SK-N-SH (cell line): ENCODE measurements at regions not wholly inside any gene's neighbourhood (a gene's known extent, or its start where the extent isn't known, plus 50 kb on each side); places are given as distances from the start of the nearest gene placed in this dataset.

Experiments used
- CTCF ChIA-PET: fragments of 300-600, 350-600 bp; formaldehyde crosslinking; extraction: SDS; loops from one replicate; lab custom pipeline; 2021; lab: Yijun Ruan, JAX
- POLR2A ChIA-PET: fragments of 350-600 bp; sonication (Branson Sonifier 250); formaldehyde crosslinking; extraction: SDS; loops from one replicate; lab custom pipeline; 2020; ENCODE audit warnings: antibody characterized with exemption, inconsistent platforms; lab: Yijun Ruan, JAX
- DNase-seq: peaks from one replicate; pipeline ENCODE4 v3.0.0; 2012
- H2AFZ ChIP-seq: fragments of 200-600 bp; sonication (generic); 2 replicates; pipeline ENCODE4 v1.8.1; 2016; ENCODE audit warnings: antibody characterized with exemption, mild to moderate bottlenecking, low read depth
- H3F3A ChIP-seq: fragments of 200-600 bp; sonication (generic); replicated peaks from 2 replicates; pipeline ENCODE3; 2016; ENCODE audit warnings: antibody characterized with exemption, mild to moderate bottlenecking; ENCODE audit not compliant: insufficient read depth
- H3K27ac ChIP-seq, 2 experiments: fragments of 200-500 bp in 1 of 2; fragments of 200-600 bp in 1 of 2; sonication (Bioruptor generic) in 1 of 2; sonication (generic), shearing (Covaris generic) in 1 of 2; 2 replicates each; pipeline versions ENCODE4 v1.5.1 to v1.6.1; 2014 to 2016; ENCODE audit warnings: low read depth in 2 of 2, inconsistent platforms in 1 of 2, low read length in 1 of 2, mild to moderate bottlenecking in 1 of 2, mixed read lengths in 1 of 2
- H3K27me3 ChIP-seq: fragments of 200-600 bp; sonication (generic), shearing (Covaris generic); 2 replicates; pipeline ENCODE4 v1.6.1; 2016; ENCODE audit warnings: mixed run types; ENCODE audit not compliant: insufficient read depth
- H3K36me3 ChIP-seq, 2 experiments: fragments of 200-500 bp in 1 of 2; fragments of 200-600 bp in 1 of 2; sonication (Bioruptor generic) in 1 of 2; sonication (generic) in 1 of 2; replicated peaks in 1 of 2; 2 replicates each; pipeline versions ENCODE3 to v1.5.1; 2014 to 2016; ENCODE audit warnings: low read length in 1 of 2, mild to moderate bottlenecking in 1 of 2; ENCODE audit not compliant: insufficient read depth in 2 of 2, control insufficient read depth in 1 of 2
- H3K4me1 ChIP-seq, 2 experiments: fragments of 200-500 bp in 1 of 2; fragments of 200-600 bp in 1 of 2; sonication (Bioruptor generic) in 1 of 2; sonication (generic), shearing (Covaris generic) in 1 of 2; 2 replicates each; pipeline versions ENCODE4 v1.5.1 to v1.6.1; 2014 to 2016; ENCODE audit warnings: low read depth in 1 of 2, low read length in 1 of 2, mixed run types in 1 of 2; ENCODE audit not compliant: insufficient read depth in 2 of 2, control insufficient read depth in 1 of 2
- H3K4me2 ChIP-seq: fragments of 200-600 bp; sonication (generic), shearing (Covaris generic); 2 replicates; pipeline ENCODE4 v1.6.1; 2017; ENCODE audit warnings: mixed run types
- H3K4me3 ChIP-seq, 2 experiments: fragments of 200-500 bp in 1 of 2; fragments of 200-600 bp in 1 of 2; sonication (Bioruptor generic) in 1 of 2; sonication (generic), shearing (Covaris generic) in 1 of 2; 2 replicates each; pipeline versions ENCODE4 v1.5.1 to v1.8.1; 2014 to 2016; ENCODE audit warnings: low read depth in 2 of 2, inconsistent platforms in 1 of 2, low read length in 1 of 2, mild to moderate bottlenecking in 1 of 2, mixed read lengths in 1 of 2, moderate library complexity in 1 of 2
- H3K79me2 ChIP-seq: fragments of 200-600 bp; sonication (generic); 2 replicates; pipeline ENCODE4 v1.8.1; 2017; ENCODE audit warnings: mild to moderate bottlenecking; ENCODE audit not compliant: insufficient read depth
- H3K9ac ChIP-seq: fragments of 200-600 bp; sonication (generic); 2 replicates; pipeline ENCODE4 v1.6.1; 2017; ENCODE audit warnings: mixed run types
- H3K9me2 ChIP-seq: fragments of 200-600 bp; sonication (generic); 2 replicates; pipeline ENCODE4 v1.6.1; 2017; ENCODE audit warnings: mixed run types
- H3K9me3 ChIP-seq: fragments of 200-600 bp; sonication (generic); 2 replicates; pipeline ENCODE4 v1.6.1; 2017; ENCODE audit warnings: mixed run types, mild to moderate bottlenecking, moderate library complexity
- H4K20me1 ChIP-seq: fragments of 200-600 bp; sonication (generic); 2 replicates; pipeline ENCODE4 v1.6.1; 2017; ENCODE audit warnings: mild to moderate bottlenecking, mixed run types; ENCODE audit not compliant: insufficient read depth
- FOXJ3 ChIP-seq: sonication (generic); formaldehyde crosslinking; IDR thresholded peaks from 2 replicates; pipeline ENCODE4 v1.5.1; 2020; ENCODE audit warnings: mild to moderate bottlenecking, missing genetic modification reagents
- FOXM1 ChIP-seq: IDR thresholded peaks from 2 replicates; pipeline ENCODE4 v1.4.0; 2012; ENCODE audit warnings: low read depth, mild to moderate bottlenecking
- GABPA ChIP-seq: IDR thresholded peaks from 2 replicates; pipeline ENCODE4 v1.4.0; 2012; ENCODE audit warnings: low read depth, mild to moderate bottlenecking
- JUND ChIP-seq: IDR thresholded peaks from 2 replicates; pipeline ENCODE4 v1.4.0; 2012
- MEF2A ChIP-seq: IDR thresholded peaks from 2 replicates; pipeline ENCODE4 v1.4.0; 2012; ENCODE audit warnings: low read depth, borderline replicate concordance
- POLR2AphosphoS5 ChIP-seq: IDR thresholded peaks from 2 replicates; pipeline ENCODE4 v1.6.1; 2012; ENCODE audit warnings: low read depth, low read length
- RAD21 ChIP-seq: IDR thresholded peaks from 2 replicates; pipeline ENCODE4 v1.6.1; 2012; ENCODE audit warnings: mild to moderate bottlenecking, low read length
- RCOR1 ChIP-seq: fragments of 150-350 bp; IDR thresholded peaks from 2 replicates; pipeline ENCODE4 v1.6.1; 2017; ENCODE audit warnings: antibody characterized with exemption, low read length
- SIN3A ChIP-seq: IDR thresholded peaks from 2 replicates; pipeline ENCODE4 v1.6.1; 2012; ENCODE audit warnings: low read depth, mild to moderate bottlenecking, low read length, moderate library complexity, borderline replicate concordance
- TAF1 ChIP-seq: IDR thresholded peaks from 2 replicates; pipeline ENCODE4 v1.6.1; 2012; ENCODE audit warnings: low read depth, mild to moderate bottlenecking, low read length, moderate library complexity, borderline replicate concordance
- TCF12 ChIP-seq: IDR thresholded peaks from 2 replicates; pipeline ENCODE4 v1.4.0; 2012
- YY1 ChIP-seq: IDR thresholded peaks from 2 replicates; pipeline ENCODE4 v1.4.0; 2012; ENCODE audit warnings: low read depth, mild to moderate bottlenecking
- WGBS: methylation state at CpG from one replicate; pipeline ENCODE4 v1.1.6; 2017; ENCODE audit warnings: low lambda C conversion rate; 5-methylcytosine and 5-hydroxymethylcytosine counted together
- TF ChIP-seq, protein P1 (sequence below): IDR thresholded peaks from 2 replicates; pipeline ENCODE4 v1.4.0; 2012; ENCODE audit warnings: low read depth
- TF ChIP-seq, protein P2 (sequence below): IDR thresholded peaks from 2 replicates; pipeline ENCODE4 v1.6.1; 2012; ENCODE audit warnings: mild to moderate bottlenecking, low read depth, low read length, moderate library complexity
- TF ChIP-seq, protein P3 (sequence below): IDR thresholded peaks from 2 replicates; pipeline ENCODE4 v1.4.0; 2012; ENCODE audit warnings: low read depth, borderline replicate concordance
- TF ChIP-seq, protein P4 (sequence below): fragments of 150-350 bp; IDR thresholded peaks from 2 replicates; pipeline ENCODE4 v1.6.1; 2016; ENCODE audit warnings: mild to moderate bottlenecking, low read depth, low read length
- TF ChIP-seq, protein P5 (sequence below): fragments of 150-350 bp; IDR thresholded peaks from 2 replicates; pipeline ENCODE4 v1.6.1; 2017; ENCODE audit warnings: antibody characterized with exemption, low read length, low read depth, borderline replicate concordance
- TF ChIP-seq, protein P6 (sequence below): fragments of 200-600 bp; sonication (generic); IDR thresholded peaks from 2 replicates; pipeline ENCODE4 v1.6.1; 2017; ENCODE audit warnings: antibody characterized with exemption, mild to moderate bottlenecking, moderate library complexity
- TF ChIP-seq, protein P7 (sequence below): IDR thresholded peaks from 2 replicates; pipeline ENCODE4 v1.4.0; 2012; ENCODE audit warnings: low read depth, borderline replicate concordance

DNA sequence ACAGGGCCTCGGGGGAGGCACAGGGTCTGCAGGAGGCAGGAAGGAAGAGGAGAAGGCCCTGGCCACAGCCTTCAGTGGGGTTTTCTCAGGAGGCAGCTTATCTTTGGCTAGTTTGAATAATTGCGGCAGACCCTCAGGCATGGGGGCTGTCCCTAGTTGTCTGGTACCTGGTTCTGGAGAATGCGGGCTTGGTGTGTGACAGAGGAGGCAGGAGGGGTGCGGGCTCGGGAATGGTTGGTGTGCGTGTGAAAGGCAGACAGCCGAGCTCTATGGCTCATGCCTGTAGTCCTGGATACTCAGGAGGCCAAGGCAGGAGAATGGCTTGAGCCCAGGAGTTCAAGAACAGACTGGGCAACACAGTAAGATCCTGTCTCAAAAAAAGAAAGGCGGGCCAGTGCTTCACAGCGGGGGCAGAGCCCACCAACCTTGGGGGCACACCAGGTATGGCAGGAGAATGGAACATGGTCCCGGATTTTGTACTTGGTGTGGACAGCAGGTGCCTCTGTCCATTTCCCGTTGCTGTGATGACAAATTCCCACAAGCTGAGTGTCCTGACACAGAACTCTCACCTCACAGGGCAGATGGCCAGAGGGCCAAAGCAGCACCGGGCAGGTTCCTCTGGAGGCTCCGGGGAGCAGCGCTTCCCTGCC is 640.6 kb downstream of the TBC1D22A start:
- WGBS, result 34% methylated on average over 12 of the region's 14 CpGs

More for the DNA sequence above, 640.6 kb downstream of the TBC1D22A start:
- H2AFZ ChIP-seq, result no peak overlapping the region
- no peak overlapping the region for H3K27ac ChIP-seq
- no peak overlapping the region for H3K9ac ChIP-seq
- no peaks in the 10 kb centered on the region for H3K36me3 ChIP-seq
- peaks cover 31% of the 10 kb centered on the region; the same call in 1 of the 2 replicates for H3K27me3 ChIP-seq
- TF ChIP-seq YY1, result no peak
- TF ChIP-seq, protein P1, sequence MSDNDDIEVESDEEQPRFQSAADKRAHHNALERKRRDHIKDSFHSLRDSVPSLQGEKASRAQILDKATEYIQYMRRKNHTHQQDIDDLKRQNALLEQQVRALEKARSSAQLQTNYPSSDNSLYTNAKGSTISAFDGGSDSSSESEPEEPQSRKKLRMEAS, result no peak
- no peak for TF ChIP-seq FOXM1
- TF ChIP-seq, protein P2, sequence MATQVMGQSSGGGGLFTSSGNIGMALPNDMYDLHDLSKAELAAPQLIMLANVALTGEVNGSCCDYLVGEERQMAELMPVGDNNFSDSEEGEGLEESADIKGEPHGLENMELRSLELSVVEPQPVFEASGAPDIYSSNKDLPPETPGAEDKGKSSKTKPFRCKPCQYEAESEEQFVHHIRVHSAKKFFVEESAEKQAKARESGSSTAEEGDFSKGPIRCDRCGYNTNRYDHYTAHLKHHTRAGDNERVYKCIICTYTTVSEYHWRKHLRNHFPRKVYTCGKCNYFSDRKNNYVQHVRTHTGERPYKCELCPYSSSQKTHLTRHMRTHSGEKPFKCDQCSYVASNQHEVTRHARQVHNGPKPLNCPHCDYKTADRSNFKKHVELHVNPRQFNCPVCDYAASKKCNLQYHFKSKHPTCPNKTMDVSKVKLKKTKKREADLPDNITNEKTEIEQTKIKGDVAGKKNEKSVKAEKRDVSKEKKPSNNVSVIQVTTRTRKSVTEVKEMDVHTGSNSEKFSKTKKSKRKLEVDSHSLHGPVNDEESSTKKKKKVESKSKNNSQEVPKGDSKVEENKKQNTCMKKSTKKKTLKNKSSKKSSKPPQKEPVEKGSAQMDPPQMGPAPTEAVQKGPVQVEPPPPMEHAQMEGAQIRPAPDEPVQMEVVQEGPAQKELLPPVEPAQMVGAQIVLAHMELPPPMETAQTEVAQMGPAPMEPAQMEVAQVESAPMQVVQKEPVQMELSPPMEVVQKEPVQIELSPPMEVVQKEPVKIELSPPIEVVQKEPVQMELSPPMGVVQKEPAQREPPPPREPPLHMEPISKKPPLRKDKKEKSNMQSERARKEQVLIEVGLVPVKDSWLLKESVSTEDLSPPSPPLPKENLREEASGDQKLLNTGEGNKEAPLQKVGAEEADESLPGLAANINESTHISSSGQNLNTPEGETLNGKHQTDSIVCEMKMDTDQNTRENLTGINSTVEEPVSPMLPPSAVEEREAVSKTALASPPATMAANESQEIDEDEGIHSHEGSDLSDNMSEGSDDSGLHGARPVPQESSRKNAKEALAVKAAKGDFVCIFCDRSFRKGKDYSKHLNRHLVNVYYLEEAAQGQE, result no peak
- no peak for TF ChIP-seq JUND
- TF ChIP-seq RAD21, result no peak
- no peak for TF ChIP-seq FOXJ3
- TF ChIP-seq, protein P3, sequence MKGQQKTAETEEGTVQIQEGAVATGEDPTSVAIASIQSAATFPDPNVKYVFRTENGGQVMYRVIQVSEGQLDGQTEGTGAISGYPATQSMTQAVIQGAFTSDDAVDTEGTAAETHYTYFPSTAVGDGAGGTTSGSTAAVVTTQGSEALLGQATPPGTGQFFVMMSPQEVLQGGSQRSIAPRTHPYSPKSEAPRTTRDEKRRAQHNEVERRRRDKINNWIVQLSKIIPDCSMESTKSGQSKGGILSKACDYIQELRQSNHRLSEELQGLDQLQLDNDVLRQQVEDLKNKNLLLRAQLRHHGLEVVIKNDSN, result no peak
- TF ChIP-seq SIN3A, result no peak
- no peak for TF ChIP-seq TAF1
- no peak for TF ChIP-seq RCOR1
- TF ChIP-seq, protein P4, sequence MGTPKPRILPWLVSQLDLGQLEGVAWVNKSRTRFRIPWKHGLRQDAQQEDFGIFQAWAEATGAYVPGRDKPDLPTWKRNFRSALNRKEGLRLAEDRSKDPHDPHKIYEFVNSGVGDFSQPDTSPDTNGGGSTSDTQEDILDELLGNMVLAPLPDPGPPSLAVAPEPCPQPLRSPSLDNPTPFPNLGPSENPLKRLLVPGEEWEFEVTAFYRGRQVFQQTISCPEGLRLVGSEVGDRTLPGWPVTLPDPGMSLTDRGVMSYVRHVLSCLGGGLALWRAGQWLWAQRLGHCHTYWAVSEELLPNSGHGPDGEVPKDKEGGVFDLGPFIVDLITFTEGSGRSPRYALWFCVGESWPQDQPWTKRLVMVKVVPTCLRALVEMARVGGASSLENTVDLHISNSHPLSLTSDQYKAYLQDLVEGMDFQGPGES, result no peak
- TF ChIP-seq, protein P5, sequence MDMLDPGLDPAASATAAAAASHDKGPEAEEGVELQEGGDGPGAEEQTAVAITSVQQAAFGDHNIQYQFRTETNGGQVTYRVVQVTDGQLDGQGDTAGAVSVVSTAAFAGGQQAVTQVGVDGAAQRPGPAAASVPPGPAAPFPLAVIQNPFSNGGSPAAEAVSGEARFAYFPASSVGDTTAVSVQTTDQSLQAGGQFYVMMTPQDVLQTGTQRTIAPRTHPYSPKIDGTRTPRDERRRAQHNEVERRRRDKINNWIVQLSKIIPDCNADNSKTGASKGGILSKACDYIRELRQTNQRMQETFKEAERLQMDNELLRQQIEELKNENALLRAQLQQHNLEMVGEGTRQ, result no peak
- TF ChIP-seq MEF2A, result no peak
- TF ChIP-seq POLR2AphosphoS5, result no peak
- TF ChIP-seq, protein P6, sequence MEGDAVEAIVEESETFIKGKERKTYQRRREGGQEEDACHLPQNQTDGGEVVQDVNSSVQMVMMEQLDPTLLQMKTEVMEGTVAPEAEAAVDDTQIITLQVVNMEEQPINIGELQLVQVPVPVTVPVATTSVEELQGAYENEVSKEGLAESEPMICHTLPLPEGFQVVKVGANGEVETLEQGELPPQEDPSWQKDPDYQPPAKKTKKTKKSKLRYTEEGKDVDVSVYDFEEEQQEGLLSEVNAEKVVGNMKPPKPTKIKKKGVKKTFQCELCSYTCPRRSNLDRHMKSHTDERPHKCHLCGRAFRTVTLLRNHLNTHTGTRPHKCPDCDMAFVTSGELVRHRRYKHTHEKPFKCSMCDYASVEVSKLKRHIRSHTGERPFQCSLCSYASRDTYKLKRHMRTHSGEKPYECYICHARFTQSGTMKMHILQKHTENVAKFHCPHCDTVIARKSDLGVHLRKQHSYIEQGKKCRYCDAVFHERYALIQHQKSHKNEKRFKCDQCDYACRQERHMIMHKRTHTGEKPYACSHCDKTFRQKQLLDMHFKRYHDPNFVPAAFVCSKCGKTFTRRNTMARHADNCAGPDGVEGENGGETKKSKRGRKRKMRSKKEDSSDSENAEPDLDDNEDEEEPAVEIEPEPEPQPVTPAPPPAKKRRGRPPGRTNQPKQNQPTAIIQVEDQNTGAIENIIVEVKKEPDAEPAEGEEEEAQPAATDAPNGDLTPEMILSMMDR, result no peak
- no peak for TF ChIP-seq TCF12
- no peak for TF ChIP-seq GABPA
- TF ChIP-seq, protein P7, sequence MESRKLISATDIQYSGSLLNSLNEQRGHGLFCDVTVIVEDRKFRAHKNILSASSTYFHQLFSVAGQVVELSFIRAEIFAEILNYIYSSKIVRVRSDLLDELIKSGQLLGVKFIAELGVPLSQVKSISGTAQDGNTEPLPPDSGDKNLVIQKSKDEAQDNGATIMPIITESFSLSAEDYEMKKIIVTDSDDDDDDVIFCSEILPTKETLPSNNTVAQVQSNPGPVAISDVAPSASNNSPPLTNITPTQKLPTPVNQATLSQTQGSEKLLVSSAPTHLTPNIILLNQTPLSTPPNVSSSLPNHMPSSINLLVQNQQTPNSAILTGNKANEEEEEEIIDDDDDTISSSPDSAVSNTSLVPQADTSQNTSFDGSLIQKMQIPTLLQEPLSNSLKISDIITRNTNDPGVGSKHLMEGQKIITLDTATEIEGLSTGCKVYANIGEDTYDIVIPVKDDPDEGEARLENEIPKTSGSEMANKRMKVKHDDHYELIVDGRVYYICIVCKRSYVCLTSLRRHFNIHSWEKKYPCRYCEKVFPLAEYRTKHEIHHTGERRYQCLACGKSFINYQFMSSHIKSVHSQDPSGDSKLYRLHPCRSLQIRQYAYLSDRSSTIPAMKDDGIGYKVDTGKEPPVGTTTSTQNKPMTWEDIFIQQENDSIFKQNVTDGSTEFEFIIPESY, result no peak
- TF ChIP-seq, all 33 proteins: peak for 0
- no peak overlapping the region for H3K4me2 ChIP-seq
- H4K20me1 ChIP-seq, result no peaks in the 10 kb centered on the region
- no peaks in the 10 kb centered on the region for H3K4me1 ChIP-seq
- DNase-seq, result no peak
- H3K9me3 ChIP-seq, result no peaks in the 10 kb centered on the region
- H3K9me2 ChIP-seq, result no peaks in the 10 kb centered on the region
- ChIA-PET CTCF (no interaction called here), POLR2A (no interaction called here)
- no peaks in the 10 kb centered on the region for H3K79me2 ChIP-seq
- no peak overlapping the region for H3K4me3 ChIP-seq
- no peaks in the 10 kb centered on the region for H3F3A ChIP-seq
